GM18502 (cell line): ENCODE measurements at regions not wholly inside any gene's neighbourhood (a gene's known extent, or its start where the extent isn't known, plus 50 kb on each side); places are given as distances from the start of the nearest gene placed in this dataset.
"Not testable (repeated sequence)": the region's sequence is repeated elsewhere in the genome, so short reads cannot be mapped to it uniquely, and the experiment has no call there.

Source experiments
- ATAC-seq: cut with Tn5 transposase; IDR thresholded peaks from one replicate; pipeline ENCODE4 v1.9.1; 2021; ENCODE audit warnings: mild to moderate bottlenecking; ENCODE audit not compliant: unreplicated experiment, poor library complexity

- no peak for ATAC-seq
These were observed 201.3 kb downstream of the HSD17B3 start for GRCh38 chr9:96100385-96101300.

GRCh38 chr9:96090630-96091029 lies 211.3 kb downstream of the HSD17B3 start:
- not testable (repeated sequence) for ATAC-seq

GRCh38 chr9:96089452-96090085 lies 212.4 kb downstream of the HSD17B3 start:
- no peak for ATAC-seq

- no peak for ATAC-seq
These were observed 213.0 kb downstream of the ERCC6L2 start for GRCh38 chr9:96088510-96088909.

- ATAC-seq: no peak
These were observed 212.3 kb downstream of the ERCC6L2 start for GRCh38 chr9:96087669-96088299.

- no peak for ATAC-seq
These were observed 211.6 kb downstream of the ERCC6L2 start for GRCh38 chr9:96086936-96087571.

- no peak for ATAC-seq
These were observed 210.1 kb downstream of the ERCC6L2 start for GRCh38 chr9:96085491-96086143.

GRCh38 chr9:96084331-96084734 lies 208.8 kb downstream of the ERCC6L2 start:
- ATAC-seq: no peak

- no peak for ATAC-seq
These were observed 207.2 kb downstream of the ERCC6L2 start for GRCh38 chr9:96082516-96083232.

- no peak for ATAC-seq
These were observed 204.9 kb downstream of the ERCC6L2 start for GRCh38 chr9:96080364-96080763.

GRCh38 chr9:96079779-96080178 lies 204.3 kb downstream of the ERCC6L2 start:
- no peak for ATAC-seq

- ATAC-seq: no peak
These were observed 203.5 kb downstream of the ERCC6L2 start for GRCh38 chr9:96078897-96079490.

GRCh38 chr9:96075757-96076156 lies 200.3 kb downstream of the ERCC6L2 start:
- ATAC-seq: no peak

- ATAC-seq: no peak
These were observed 199.6 kb downstream of the ERCC6L2 start for GRCh38 chr9:96075111-96075510.

GRCh38 chr9:96073531-96074480 lies 198.3 kb downstream of the ERCC6L2 start:
- no peak for ATAC-seq

- ATAC-seq: no peak
These were observed 197.4 kb downstream of the ERCC6L2 start for GRCh38 chr9:96072930-96073329.

GRCh38 chr9:96071815-96072124 lies 196.3 kb downstream of the ERCC6L2 start:
- ATAC-seq: no peak

- ATAC-seq: no peak
These were observed 195.8 kb downstream of the ERCC6L2 start for GRCh38 chr9:96071076-96071814.
